PC-9 (cell line): ENCODE measurements at regions not wholly inside any gene's neighbourhood (a gene's known extent, or its start where the extent isn't known, plus 50 kb on each side); places are given as distances from the start of the nearest gene placed in this dataset.

Source experiments
- EZH2 ChIP-seq: fragments of 200-600 bp; sonication (generic); IDR thresholded peaks from 2 replicates; pipeline ENCODE4 v1.8.0; 2017; ENCODE audit warnings: antibody characterized with exemption, low read depth
- TF ChIP-seq, protein P1 (sequence below): fragments of 200-600 bp; sonication (generic); conservative IDR thresholded peaks from 2 replicates; pipeline ENCODE4 v1.6.1; 2017; ENCODE audit warnings: mixed run types, antibody characterized with exemption, mild to moderate bottlenecking, moderate library complexity

DNA sequence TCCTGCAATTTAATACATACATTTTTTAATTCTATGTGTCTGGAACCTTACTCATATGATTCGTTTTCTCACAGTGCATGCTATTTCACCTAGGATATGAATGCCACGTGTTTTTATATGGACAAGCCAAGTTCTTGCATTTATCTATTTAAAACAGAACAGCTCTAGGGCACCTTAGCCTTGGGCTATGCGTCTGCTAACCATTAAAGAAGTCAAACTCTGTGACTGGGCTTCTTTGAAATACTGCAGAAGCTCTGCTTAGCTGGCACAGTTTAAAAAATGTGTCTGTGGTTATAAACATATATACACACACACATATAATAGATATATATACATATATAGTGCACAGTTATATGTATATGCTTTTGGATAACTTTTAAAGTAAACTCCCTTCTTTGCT is 890.8 kb upstream of the KLHL29 start:
- TF ChIP-seq, protein P1, sequence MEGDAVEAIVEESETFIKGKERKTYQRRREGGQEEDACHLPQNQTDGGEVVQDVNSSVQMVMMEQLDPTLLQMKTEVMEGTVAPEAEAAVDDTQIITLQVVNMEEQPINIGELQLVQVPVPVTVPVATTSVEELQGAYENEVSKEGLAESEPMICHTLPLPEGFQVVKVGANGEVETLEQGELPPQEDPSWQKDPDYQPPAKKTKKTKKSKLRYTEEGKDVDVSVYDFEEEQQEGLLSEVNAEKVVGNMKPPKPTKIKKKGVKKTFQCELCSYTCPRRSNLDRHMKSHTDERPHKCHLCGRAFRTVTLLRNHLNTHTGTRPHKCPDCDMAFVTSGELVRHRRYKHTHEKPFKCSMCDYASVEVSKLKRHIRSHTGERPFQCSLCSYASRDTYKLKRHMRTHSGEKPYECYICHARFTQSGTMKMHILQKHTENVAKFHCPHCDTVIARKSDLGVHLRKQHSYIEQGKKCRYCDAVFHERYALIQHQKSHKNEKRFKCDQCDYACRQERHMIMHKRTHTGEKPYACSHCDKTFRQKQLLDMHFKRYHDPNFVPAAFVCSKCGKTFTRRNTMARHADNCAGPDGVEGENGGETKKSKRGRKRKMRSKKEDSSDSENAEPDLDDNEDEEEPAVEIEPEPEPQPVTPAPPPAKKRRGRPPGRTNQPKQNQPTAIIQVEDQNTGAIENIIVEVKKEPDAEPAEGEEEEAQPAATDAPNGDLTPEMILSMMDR: no peak
- no peak for TF ChIP-seq EZH2
